Activated CD8-positive, alpha-beta memory T cell treated with anti-CD3 and anti-CD28 coated beads, Interleukin-2, amount 50 U/mL, for 1 hour (primary cell): ENCODE measurements at regions not wholly inside any gene's neighbourhood (a gene's known extent, or its start where the extent isn't known, plus 50 kb on each side); places are given as distances from the start of the nearest gene placed in this dataset.

Experiments
- DNase-seq: peaks from one replicate; pipeline ENCODE4 v3.0.0-alpha.2; 2020; ENCODE audit errors: extremely low read depth

- no peak for DNase-seq
Observed at GRCh38 chr3:30114918-30115317, 491.5 kb upstream of the TGFBR2 start.

GRCh38 chr3:30122359-30122758 is 484.0 kb upstream of the TGFBR2 start:
- no peak for DNase-seq

- no peak for DNase-seq
Observed at GRCh38 chr3:30123224-30123623, 483.2 kb upstream of the TGFBR2 start.

GRCh38 chr3:30123755-30124154 is 482.6 kb upstream of the TGFBR2 start:
- no peak for DNase-seq

- no peak for DNase-seq
Observed at GRCh38 chr3:30124435-30125370, 481.7 kb upstream of the TGFBR2 start.

- DNase-seq: no peak
Observed at GRCh38 chr3:30129765-30130164, 476.6 kb upstream of the TGFBR2 start.

GRCh38 chr3:30130391-30130790 is 476.0 kb upstream of the TGFBR2 start:
- DNase-seq: no peak

- no peak for DNase-seq
Observed at GRCh38 chr3:30131191-30131590, 475.2 kb upstream of the TGFBR2 start.

GRCh38 chr3:30135190-30135589 is 471.2 kb upstream of the TGFBR2 start:
- no peak for DNase-seq

- no peak for DNase-seq
Observed at GRCh38 chr3:30139283-30139682, 467.1 kb upstream of the TGFBR2 start.

GRCh38 chr3:30140356-30141075 is 465.9 kb upstream of the TGFBR2 start:
- no peak for DNase-seq

GRCh38 chr3:30141178-30141581 is 465.2 kb upstream of the TGFBR2 start:
- DNase-seq: no peak

GRCh38 chr3:30141927-30142326 is 464.5 kb upstream of the TGFBR2 start:
- DNase-seq: no peak

- no peak for DNase-seq
Observed at GRCh38 chr3:30142946-30143345, 463.5 kb upstream of the TGFBR2 start.

- no peak for DNase-seq
Observed at GRCh38 chr3:30145281-30145680, 461.1 kb upstream of the TGFBR2 start.

GRCh38 chr3:30146978-30147377 is 459.4 kb upstream of the TGFBR2 start:
- no peak for DNase-seq

- DNase-seq: no peak
Observed at GRCh38 chr3:30154853-30155252, 451.5 kb upstream of the TGFBR2 start.

- no peak for DNase-seq
Observed at GRCh38 chr3:30155755-30156154, 450.6 kb upstream of the TGFBR2 start.

GRCh38 chr3:30156586-30157498 is 449.6 kb upstream of the TGFBR2 start:
- DNase-seq: no peak

- DNase-seq: no peak
Observed at GRCh38 chr3:30161375-30161774, 445.0 kb upstream of the TGFBR2 start.

GRCh38 chr3:30162579-30162978 is 443.8 kb upstream of the TGFBR2 start:
- DNase-seq: no peak

- DNase-seq: no peak
Observed at GRCh38 chr3:30166535-30166934, 439.9 kb upstream of the TGFBR2 start.
